ENCODE measurements at regions not wholly inside any gene's neighbourhood (a gene's known extent, or its start where the extent isn't known, plus 50 kb on each side); places are given as distances from the start of the nearest gene placed in this dataset.

GRCh38 chr2:64393383-64394010 is 60.5 kb upstream of the LGALSL start:
- TF ChIP-seq CTCF (IDR thresholded peaks at IDR 0.05) (no peak), CHD2 (IDR thresholded peaks at IDR 0.05; ENCODE audit: low read length, partially characterized antibody) (no peak), RXRA (IDR thresholded peaks at IDR 0.05; ENCODE audit: borderline replicate concordance, low read depth) (no peak)

Measured in SK-N-SH (cell line).